ENCODE measurements at regions not wholly inside any gene's neighbourhood (a gene's known extent, or its start where the extent isn't known, plus 50 kb on each side); places are given as distances from the start of the nearest gene placed in this dataset.

GRCh38 chr15:38696109-38696727, 131.6 kb upstream of the RASGRP1 start:
- DNase-seq = no peak
- TF ChIP-seq CTCF (IDR thresholded peaks at IDR 0.05 in 8 of 11, conservative IDR thresholded peaks at IDR 0.05 in 3 of 11) (no peak), POLR2A (IDR thresholded peaks at IDR 0.05) (no peak), POLR2AphosphoS5 (IDR thresholded peaks at IDR 0.05) (peak in 2 of 3 donors; percentile 19 to 49)
- Histone ChIP-seq H3K9me3 (no peaks in the 10 kb centered on the region), H3K27ac (peak overlapping the region in 5 of 8 donors; percentile 29 to 85 (median 38)), H3K4me1 (peaks cover 0 to 39% (median 19%) of the 10 kb centered on the region in 6 donors), H3K4me3 (no peak overlapping the region), H3K36me3 (no peaks in the 10 kb centered on the region), H3K27me3 (replicated peaks in 1 of 7) (no peaks in the 10 kb centered on the region)
- 24 to 46% (median 36%) methylated on average over 7 of the region's 7 CpGs for WGBS, 5 donors
- intact Hi-C loops (cut with DNase I; ENCODE audit: low total_unique reads) = loop anchor here (10.0 kb wide), 2 partner anchors 221 to 251 kb away; no protein-coding TSS in a partner anchor

- intact Hi-C loops (cut with DNase I; ENCODE audit: low total_unique reads) = loop anchor here (10.0 kb wide), 2 partner anchors 222 to 252 kb away; no protein-coding TSS in a partner anchor
- WGBS, 5 donors = 47 to 83% (median 71%) methylated on average over 1 of the region's 1 CpG
- no peak overlapping the region for H3K4me3 ChIP-seq
- peaks cover 0 to 39% (median 19%) of the 10 kb centered on the region in 6 donors for H3K4me1 ChIP-seq
- no peak for DNase-seq
- TF ChIP-seq POLR2A (IDR thresholded peaks at IDR 0.05) = no peak
- no peak for TF ChIP-seq CTCF (IDR thresholded peaks at IDR 0.05 in 8 of 11, conservative IDR thresholded peaks at IDR 0.05 in 3 of 11)
- TF ChIP-seq POLR2AphosphoS5 (IDR thresholded peaks at IDR 0.05) = no peak
- no peaks in the 10 kb centered on the region for H3K9me3 ChIP-seq
- H3K36me3 ChIP-seq = no peaks in the 10 kb centered on the region
- peak overlapping the region in 5 of 8 donors; percentile 29 to 85 (median 38) for H3K27ac ChIP-seq
- H3K27me3 ChIP-seq (replicated peaks in 1 of 7) = no peaks in the 10 kb centered on the region
Measured at GRCh38 chr15:38696790-38697495, 132.3 kb upstream of the RASGRP1 start.

GRCh38 chr15:38698254-38698653, 133.6 kb upstream of the RASGRP1 start:
- Histone ChIP-seq H3K27me3 (replicated peaks in 1 of 7) (no peaks in the 10 kb centered on the region), H3K36me3 (no peaks in the 10 kb centered on the region), H3K4me1 (peaks cover 0 to 39% (median 19%) of the 10 kb centered on the region in 6 donors), H3K27ac (peak overlapping the region in 3 of 8 donors; percentile 12 to 85 (median 13)), H3K4me3 (no peak overlapping the region), H3K9me3 (no peaks in the 10 kb centered on the region)
- no peak for DNase-seq
- intact Hi-C loops (cut with DNase I; ENCODE audit: low total_unique reads) = loop anchor here (10.0 kb wide), 2 partner anchors 223 to 253 kb away; no protein-coding TSS in a partner anchor
- TF ChIP-seq POLR2A (IDR thresholded peaks at IDR 0.05) (no peak), CTCF (IDR thresholded peaks at IDR 0.05 in 8 of 11, conservative IDR thresholded peaks at IDR 0.05 in 3 of 11) (no peak), POLR2AphosphoS5 (IDR thresholded peaks at IDR 0.05) (no peak)
- WGBS, 5 donors = 23 to 33% (median 25%) methylated on average over 4 of the region's 4 CpGs

Measured in spleen (tissue), 11 donors.